RWPE1 (cell line): ENCODE measurements at regions not wholly inside any gene's neighbourhood (a gene's known extent, or its start where the extent isn't known, plus 50 kb on each side); places are given as distances from the start of the nearest gene placed in this dataset.

Experiments
- CTCF ChIA-PET: fragments of 350-600 bp; sonication (Branson Sonifier 250); formaldehyde crosslinking; extraction: SDS; loops from one replicate; lab custom pipeline; 2021; lab: Yijun Ruan, JAX
- POLR2A ChIA-PET: fragments of 400-600 bp; formaldehyde crosslinking; extraction: SDS; loops from one replicate; lab custom pipeline; 2020; ENCODE audit warnings: antibody characterized with exemption; ENCODE audit not compliant: low non-redundant PET; lab: Yijun Ruan, JAX
- DNase-seq: peaks from one replicate; pipeline ENCODE4 v3.0.0; 2012; ENCODE audit warnings: low spot score
- H3K27ac ChIP-seq: fragments of 450-650 bp; 2 replicates; pipeline ENCODE4 v1.5.1; 2017
- CTCF ChIP-seq: fragments of 450-650 bp; conservative IDR thresholded peaks from 2 replicates; pipeline ENCODE4 v1.5.1; 2017; ENCODE audit warnings: low read depth, mild to moderate bottlenecking

- no peak for TF ChIP-seq CTCF
- H3K27ac ChIP-seq, result no peak overlapping the region
- DNase-seq, result no peak
- CTCF ChIA-PET, result no interaction called here
- POLR2A ChIA-PET, result no interaction called here
Observed at GRCh38 chr22:49178246-49179005, 649.2 kb downstream of the BRD1 start.

DNA sequence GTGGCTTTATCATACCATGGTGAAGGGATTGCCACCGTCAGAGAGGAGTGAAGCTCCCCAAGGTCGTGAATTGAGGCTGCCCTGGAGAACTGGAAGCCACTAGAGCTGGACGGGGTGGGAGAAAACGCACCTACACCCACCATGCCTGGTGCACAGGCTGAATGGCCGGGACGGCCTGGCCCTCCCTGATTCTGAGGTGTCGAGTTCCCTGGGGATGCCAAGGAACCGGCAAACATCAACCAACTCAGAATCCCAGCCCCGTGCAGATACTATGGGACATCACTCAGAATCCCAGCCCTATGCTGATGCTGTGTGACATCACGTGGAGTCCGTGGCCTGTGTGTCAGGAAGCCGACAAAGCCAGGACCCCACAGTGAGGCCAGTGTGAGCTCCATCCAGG, 650.0 kb downstream of the BRD1 start:
- no peak for TF ChIP-seq CTCF
- POLR2A ChIA-PET, result no interaction called here
- no peak for DNase-seq
- H3K27ac ChIP-seq, result no peak overlapping the region
- CTCF ChIA-PET, result no interaction called here

- no peak for DNase-seq
- TF ChIP-seq CTCF, result no peak
- CTCF ChIA-PET, result no interaction called here
- H3K27ac ChIP-seq, result no peak overlapping the region
- POLR2A ChIA-PET, result no interaction called here
Observed at GRCh38 chr22:49176956-49177355, 650.7 kb downstream of the BRD1 start.

DNA sequence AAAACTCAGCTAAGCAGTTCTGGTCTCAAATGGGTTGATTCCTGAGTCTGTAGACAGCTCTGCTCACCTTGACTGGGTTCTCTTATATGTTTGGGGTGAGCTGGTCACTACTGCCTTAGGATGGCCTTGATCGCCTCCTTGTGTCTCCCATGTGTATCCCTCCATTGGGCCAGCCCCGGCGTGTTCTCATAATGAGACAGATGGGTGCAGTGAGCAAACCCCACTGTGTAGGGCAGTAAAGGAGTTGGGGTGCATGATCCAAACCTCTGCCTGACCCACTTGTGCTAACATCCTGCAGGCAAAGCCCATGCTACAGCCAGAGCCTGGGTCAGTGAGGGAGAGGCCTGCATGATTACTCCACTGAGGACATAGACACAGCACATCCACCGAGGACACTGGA, 657.6 kb downstream of the BRD1 start:
- POLR2A ChIA-PET, result no interaction called here
- DNase-seq, result no peak
- H3K27ac ChIP-seq, result no peak overlapping the region
- CTCF ChIA-PET, result no interaction called here
- TF ChIP-seq CTCF, result no peak

DNA sequence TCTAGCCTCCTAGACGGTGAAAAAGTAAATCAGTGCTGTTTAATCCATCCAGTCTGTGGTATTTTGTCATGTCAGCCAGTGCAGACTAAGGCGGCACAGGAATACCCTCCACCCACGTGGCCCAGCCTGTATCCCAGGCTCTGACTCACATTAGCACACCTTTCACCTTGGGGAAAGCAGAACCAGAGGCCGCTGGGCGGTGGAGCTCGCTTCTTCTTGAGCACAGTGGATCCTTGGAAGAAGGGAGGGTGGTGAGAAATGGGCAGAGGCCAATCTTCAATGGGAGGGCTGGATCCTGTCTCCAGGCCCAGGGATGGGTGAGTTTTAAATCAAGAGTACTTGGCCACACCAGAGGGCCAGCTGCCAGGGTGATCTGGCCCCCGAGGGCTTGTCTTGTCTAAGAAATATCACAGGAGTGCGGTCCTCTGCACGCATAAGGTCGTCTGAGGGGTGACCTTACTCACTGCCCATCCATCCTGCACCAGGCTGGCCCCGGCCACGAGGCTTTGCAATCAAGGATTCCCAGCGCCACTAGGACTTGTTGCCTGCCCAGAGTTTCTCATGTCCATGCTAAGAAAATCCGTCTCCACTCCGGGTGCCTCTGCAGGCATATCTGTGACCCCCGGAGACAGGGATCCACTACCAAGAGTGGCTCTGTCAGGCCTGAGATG, 658.5 kb downstream of the BRD1 start:
- no peak overlapping the region for H3K27ac ChIP-seq
- no peak for DNase-seq
- TF ChIP-seq CTCF, result no peak
- CTCF ChIA-PET, result no interaction called here
- POLR2A ChIA-PET, result no interaction called here

DNA sequence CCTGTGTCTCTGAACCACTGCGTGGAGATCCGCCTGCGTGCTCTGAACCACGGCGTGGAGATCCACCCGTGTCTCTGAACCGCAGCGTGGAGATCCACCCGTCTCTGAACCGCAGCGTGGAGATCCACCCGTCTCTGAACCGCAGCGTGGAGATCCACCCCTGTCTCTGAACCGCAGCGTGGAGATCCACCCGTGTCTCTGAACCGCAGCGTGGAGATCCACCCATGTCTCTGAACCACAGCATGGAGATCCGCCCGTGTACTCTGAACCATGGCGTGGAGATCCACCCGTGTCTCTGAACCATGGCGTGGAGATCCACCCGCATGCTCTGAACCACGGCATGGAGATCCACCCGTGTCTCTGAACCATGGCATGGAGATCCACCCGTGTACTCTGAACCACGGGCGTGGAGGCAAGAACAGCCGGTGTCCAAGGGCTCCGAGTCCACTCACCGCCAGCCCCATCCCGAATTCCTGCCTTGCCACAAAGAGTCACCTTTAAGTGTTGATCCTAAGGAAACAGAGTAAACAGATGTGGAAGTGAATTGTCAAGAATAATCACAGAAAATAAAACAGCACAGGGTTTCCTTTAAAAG, 659.4 kb downstream of the BRD1 start:
- CTCF ChIA-PET, result no interaction called here
- H3K27ac ChIP-seq, result no peak overlapping the region
- TF ChIP-seq CTCF, result no peak
- no peak for DNase-seq
- POLR2A ChIA-PET, result no interaction called here
